NCI-H2196 (cell line): ENCODE measurements at regions not wholly inside any gene's neighbourhood (a gene's known extent, or its start where the extent isn't known, plus 50 kb on each side); places are given as distances from the start of the nearest gene placed in this dataset.
A peak's percentile ranks its signal among the peaks of the same experiment; 100 is the strongest.
"Not testable (repeated sequence)": the region's sequence is repeated elsewhere in the genome, so short reads cannot be mapped to it uniquely, and the experiment has no call there.

Experiments
- DNase-seq: peaks from one replicate; lab custom pipeline; 2025; ENCODE audit not compliant: unreplicated experiment; lab: John Stamatoyannopoulos, UW

- DNase-seq: no peak
Measured at GRCh38 chr14:57150449-57150848, 118.3 kb downstream of the EXOC5 start.

- DNase-seq: no peak
Measured at GRCh38 chr14:57139173-57139572, 129.5 kb downstream of the EXOC5 start.

GRCh38 chr14:57136669-57137328 lies 131.9 kb downstream of the EXOC5 start:
- DNase-seq: peak; percentile 71

GRCh38 chr14:57127809-57128208 lies 140.9 kb downstream of the EXOC5 start:
- DNase-seq: not testable (repeated sequence)

GRCh38 chr14:57122129-57122528 lies 146.6 kb downstream of the EXOC5 start:
- DNase-seq: no peak

- not testable (repeated sequence) for DNase-seq
Measured at GRCh38 chr14:57112072-57112807, 156.5 kb downstream of the EXOC5 start.

- not testable (repeated sequence) for DNase-seq
Measured at GRCh38 chr14:57110411-57110810, 158.3 kb downstream of the EXOC5 start.

- DNase-seq: no peak
Measured at GRCh38 chr14:57091030-57091608, 177.6 kb downstream of the EXOC5 start.

- DNase-seq: peak; percentile 10
Measured at GRCh38 chr14:57089901-57090300, 178.8 kb downstream of the EXOC5 start.

GRCh38 chr14:57087841-57088240 lies 180.9 kb downstream of the EXOC5 start:
- DNase-seq: no peak

GRCh38 chr14:57086271-57087162 lies 182.2 kb downstream of the EXOC5 start:
- DNase-seq: no peak

- DNase-seq: peak; percentile 72
Measured at GRCh38 chr14:57085801-57086200, 182.9 kb downstream of the EXOC5 start.

GRCh38 chr14:57085043-57085442 lies 183.7 kb downstream of the EXOC5 start:
- no peak for DNase-seq

- no peak for DNase-seq
Measured at GRCh38 chr14:57080691-57081090, 188.0 kb downstream of the EXOC5 start.

GRCh38 chr14:57078054-57078453 lies 190.7 kb downstream of the EXOC5 start:
- DNase-seq: no peak

- no peak for DNase-seq
Measured at GRCh38 chr14:57073986-57074385, 194.7 kb downstream of the EXOC5 start.

- DNase-seq: no peak
Measured at GRCh38 chr14:57071639-57072038, 197.1 kb downstream of the EXOC5 start.

GRCh38 chr14:57069702-57070101 lies 199.0 kb downstream of the EXOC5 start:
- DNase-seq: no peak

- no peak for DNase-seq
Measured at GRCh38 chr14:57068511-57068910, 200.2 kb downstream of the EXOC5 start.

GRCh38 chr14:57066887-57067513 lies 201.7 kb downstream of the EXOC5 start:
- peak; percentile 17 for DNase-seq

GRCh38 chr14:57066463-57066862 lies 202.2 kb downstream of the EXOC5 start:
- DNase-seq: no peak
